ENCODE measurements at regions not wholly inside any gene's neighbourhood (a gene's known extent, or its start where the extent isn't known, plus 50 kb on each side); places are given as distances from the start of the nearest gene placed in this dataset.

DNA sequence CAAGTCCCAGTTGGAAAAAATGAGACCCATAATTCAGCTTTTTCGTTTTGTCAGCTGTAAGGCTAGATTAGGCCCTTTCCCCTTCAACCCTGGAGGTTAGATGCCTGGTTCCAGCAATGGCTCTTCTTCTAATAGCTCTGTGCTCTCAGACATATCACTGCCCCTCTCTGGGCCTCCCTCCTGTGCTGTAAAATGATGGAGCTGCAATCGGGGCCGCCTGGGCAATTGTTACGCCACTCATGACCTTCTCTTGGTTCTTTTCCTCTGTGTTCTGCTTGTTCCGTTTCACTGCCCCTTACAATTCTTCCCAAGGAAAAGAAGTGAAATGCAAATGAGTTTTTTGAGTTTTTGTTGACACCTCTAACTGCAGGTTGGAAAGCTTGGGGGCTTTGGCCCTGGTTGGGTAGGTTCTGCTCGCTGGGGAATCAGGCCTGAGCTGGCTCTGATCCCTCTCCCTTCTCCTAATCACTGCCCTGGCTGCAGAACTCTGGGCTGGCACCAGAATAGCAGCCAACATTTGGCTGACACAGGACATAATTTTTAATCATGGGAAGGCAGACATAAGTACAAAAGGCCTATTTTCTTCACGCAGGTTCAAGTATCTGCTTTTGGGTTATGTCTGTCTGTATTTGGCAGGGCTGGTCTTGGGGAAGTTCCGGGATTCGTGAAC, 110.9 kb downstream of the FOXD1 start:
- no peak for DNase-seq

DNA sequence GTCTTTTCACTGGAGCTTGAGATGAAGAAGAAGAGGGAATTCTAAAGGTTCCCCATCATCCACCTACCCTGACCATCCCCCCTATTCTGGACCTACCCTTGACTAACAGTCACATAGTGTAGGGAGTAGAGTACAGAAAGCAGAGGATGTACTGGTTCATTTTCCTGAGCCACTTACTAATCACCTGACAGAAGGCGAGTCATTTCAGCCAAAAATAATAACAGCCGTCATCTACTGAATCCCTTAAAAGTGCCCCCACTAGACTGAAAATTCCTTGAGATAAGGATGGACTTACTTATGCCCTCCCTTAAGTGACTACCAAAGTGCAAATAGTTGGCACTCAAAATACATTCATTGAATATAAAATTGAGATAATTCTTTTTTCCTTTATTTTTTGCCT, 112.2 kb downstream of the FOXD1 start:
- DNase-seq, result no peak

- DNase-seq, result no peak
Observed at GRCh38 chr5:73333944-73334703, 114.5 kb downstream of the FOXD1 start.

GRCh38 chr5:73330613-73331012, 118.0 kb downstream of the FOXD1 start:
- DNase-seq, result no peak

DNA sequence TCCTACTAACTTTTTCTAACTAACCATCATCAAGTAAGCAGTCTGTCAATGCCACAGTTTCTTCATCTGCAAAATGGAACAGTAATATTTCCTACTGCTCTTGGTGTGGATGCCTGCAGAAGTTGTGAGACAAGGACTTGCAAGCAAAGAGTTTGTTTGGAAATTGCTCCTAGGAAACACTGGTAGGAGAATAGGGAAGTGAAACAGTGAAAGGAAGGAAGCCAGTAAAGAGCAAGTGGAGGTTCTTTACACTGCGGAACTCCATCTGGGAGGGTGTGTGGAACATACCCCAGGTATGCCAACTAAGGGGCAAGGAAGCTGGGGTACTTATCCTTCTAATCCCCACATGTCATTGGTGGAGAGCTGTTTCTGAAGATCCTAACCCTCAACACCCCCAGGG, 119.9 kb downstream of the FOXD1 start:
- no peak for DNase-seq

- DNase-seq, result no peak
Observed at GRCh38 chr5:73327908-73328455, 120.6 kb downstream of the FOXD1 start.

DNA sequence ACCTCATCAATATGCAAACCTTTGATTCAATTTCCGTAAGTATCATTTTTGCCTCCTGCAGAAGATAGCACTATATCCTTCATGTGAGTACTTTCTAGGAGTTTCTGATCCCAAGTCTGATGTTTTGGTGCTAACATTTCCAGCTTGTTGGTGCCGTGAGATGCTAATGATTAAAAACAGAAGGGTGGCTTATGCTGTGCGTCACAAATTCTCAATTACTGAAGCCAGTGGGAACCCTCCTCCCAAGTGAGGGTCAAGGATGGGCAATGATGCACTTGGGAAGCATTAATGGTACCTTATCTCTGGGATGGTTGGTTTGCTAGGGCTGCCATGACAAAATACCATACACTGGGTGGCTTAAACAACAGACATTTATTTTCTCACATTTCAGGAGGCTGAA, 123.0 kb downstream of the FOXD1 start:
- DNase-seq, result no peak

DNA sequence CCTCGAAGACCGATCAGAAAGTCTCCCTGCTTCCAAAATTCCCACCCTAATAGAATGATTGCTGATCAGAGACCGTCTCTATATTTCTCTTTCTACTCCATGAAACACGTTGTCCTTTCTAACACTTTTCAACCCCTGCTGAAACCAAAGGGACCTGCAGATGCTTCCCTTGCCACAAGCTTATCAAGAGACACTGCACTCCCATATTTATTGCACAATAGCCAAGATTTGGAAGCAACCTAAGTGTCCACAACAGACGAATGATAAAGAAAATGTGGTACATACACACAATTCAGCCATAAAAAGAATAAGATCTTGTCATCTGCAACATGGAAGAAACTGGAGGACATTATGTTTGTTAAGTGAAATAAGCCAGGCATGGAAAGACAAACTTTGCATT, 125.1 kb downstream of the FOXD1 start:
- no peak for DNase-seq

GRCh38 chr5:73322437-73323076, 126.0 kb downstream of the FOXD1 start:
- DNase-seq, result no peak

GRCh38 chr5:73321757-73322436, 126.7 kb downstream of the FOXD1 start:
- DNase-seq, result no peak

DNA sequence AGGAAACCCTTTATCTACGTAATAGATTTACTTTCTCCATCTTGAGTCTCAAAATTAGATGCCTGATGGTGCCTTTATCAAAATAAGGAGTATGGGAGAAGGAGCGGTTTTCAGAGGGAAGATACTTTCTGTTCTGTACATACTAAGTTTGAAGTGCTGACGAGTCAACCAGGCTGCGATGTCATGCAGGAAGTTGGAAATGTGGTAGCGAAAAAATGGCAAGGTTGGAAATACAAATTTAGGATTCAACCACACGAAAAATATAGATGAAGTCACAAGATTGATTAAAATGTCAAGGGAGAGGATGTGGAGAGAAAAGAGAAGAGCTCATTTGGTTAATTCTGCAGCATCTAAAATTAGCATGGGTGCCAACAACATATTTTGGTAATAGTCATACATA, 129.5 kb downstream of the FOXD1 start:
- no peak for DNase-seq

DNA sequence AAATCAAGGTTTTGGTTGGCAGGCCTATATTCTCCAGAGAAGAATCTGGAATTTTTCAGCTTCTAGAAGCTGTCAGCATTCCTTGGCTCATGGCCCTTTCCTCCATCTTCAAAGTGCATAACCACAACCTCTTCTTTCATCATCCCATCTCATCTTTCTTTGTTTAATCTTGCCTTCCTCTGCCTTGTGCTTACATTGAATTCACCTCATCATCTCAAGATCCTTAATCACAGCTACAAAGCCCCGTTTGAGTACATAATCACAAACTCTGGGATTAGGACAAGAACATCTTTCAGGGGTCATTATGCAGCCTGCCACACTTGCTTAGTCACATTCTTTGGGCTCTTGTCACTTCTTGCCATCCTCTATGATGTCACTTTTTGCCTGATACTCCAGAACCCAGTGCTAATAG, 130.3 kb downstream of the FOXD1 start:
- DNase-seq, result no peak

DNA sequence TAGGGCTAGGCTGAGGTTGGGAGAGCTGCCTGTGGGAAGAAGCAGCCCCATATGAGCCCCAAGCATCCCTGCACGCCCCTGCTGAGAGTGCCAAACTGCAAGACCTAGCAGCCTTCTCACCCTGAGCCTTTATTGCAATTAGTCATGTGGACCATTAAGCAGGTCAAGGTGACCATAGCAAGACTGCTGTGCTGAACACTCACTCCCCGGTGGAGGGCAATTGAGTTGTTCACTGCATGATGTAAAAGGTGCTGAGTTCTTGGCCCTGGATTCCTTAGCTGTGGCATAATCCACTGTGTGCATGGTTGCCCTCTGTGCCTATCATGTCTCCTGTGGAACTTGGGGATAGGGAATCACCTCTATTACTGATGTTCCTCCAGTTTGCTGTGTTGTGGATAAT, 131.1 kb downstream of the FOXD1 start:
- DNase-seq, result no peak

DNA sequence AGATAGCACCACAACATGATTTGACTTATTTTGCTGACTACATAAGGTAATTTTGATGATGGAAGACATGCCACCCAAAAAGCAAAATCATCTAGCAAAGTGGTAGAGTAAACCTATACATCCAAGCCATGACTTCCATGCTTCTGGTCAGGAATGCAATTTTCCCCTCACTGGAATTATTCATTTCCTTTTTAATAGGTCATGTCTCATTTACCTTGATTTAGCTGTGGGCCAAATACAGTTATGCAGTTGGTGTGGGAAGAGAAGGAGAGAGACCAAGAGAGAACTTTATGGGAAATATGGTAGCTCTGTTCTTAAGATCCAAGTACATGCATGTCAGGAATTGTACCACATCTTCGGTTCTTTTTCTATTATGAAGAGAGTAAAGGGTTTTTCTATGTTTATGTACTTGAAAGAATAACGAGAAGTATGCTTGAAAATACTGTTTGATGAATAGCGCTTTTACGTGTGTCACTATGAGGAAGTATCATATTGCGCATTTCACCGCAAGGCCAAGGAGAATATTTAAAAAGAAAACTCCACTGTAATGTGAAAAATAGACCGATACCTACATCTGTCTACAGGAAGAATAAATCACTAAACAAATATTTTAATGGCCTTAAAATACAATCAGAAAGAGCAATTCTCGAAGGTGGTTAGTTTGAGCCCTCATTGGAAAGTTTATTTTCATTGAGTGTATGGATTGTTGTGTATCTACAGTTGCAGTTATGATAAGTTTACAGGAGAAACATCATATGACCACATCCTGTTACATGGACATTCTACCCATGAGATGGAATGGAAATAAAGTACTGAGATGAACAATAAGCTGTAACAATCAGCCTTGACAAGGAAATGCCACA, 134.0 kb downstream of the FOXD1 start:
- DNase-seq, result no peak

DNA sequence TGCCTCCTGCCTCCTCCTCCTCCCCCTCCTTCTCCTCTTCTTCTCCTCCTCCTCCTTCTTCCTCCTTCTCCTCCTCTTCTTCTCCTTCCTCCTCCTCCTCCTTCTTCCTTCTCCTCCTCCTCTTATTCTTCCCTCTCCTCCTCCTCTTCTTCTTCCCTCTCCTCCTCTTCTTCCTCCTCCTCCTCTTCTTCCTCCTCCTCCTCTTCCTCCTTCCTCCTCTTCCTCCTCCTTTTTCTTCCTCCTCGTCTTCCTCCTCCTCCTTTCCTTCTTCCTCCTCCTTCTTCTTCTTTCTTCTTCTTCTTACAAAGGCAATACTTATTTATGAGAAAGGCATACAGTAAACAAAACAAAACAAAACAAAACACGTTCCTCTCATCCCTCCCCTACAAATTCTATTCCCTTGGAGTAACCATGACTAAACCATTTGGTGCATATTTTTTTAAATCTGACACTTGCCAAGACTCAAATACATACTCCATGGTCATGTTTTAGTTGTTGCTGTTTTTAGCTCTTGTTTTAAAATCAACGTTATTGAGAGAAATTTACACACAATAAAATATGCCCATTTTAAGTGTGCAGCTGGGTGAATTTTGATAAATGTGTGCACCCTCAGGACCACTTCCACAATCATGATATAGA, 135.6 kb downstream of the FOXD1 start:
- no peak for DNase-seq

GRCh38 chr5:73312146-73312871, 136.3 kb downstream of the FOXD1 start:
- DNase-seq, result no peak

- no peak for DNase-seq
Observed at GRCh38 chr5:73311291-73312110, 137.1 kb downstream of the FOXD1 start.

GRCh38 chr5:73307645-73308355, 134.8 kb downstream of the TMEM174 start:
- peak; percentile 64 for DNase-seq

- no peak for DNase-seq
Observed at GRCh38 chr5:73306741-73307275, 133.8 kb downstream of the TMEM174 start.
